Epidermal melanocyte (primary cell): ENCODE measurements at regions not wholly inside any gene's neighbourhood (a gene's known extent, or its start where the extent isn't known, plus 50 kb on each side); places are given as distances from the start of the nearest gene placed in this dataset.

Experiments
- DNase-seq: peaks from one replicate; pipeline ENCODE4 v3.0.0; 2011; ENCODE audit warnings: low spot score; ENCODE audit not compliant: insufficient read length

DNA sequence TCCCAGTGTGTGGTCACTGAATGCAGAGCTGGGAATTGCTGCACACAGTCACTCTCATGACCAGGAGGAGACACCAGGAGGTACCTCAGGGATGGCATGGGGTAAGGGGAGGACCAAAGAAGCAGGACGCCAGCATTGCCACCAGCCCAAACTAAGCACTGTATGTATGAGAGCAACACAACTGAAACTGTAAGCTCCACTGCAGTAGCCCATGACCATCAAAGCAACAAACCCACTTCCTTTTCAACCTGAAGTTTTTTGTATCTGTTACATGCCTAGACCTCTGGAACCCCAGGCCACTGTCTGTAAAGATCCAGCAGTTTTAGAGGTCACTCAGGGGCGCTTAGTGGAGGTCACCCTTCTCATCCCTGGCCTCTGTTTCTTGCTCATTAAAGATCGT lies 164.3 kb downstream of the SETD4 start:
- no peak for DNase-seq

GRCh38 chr21:35895598-35895997 lies 164.7 kb downstream of the SETD4 start:
- no peak for DNase-seq

DNA sequence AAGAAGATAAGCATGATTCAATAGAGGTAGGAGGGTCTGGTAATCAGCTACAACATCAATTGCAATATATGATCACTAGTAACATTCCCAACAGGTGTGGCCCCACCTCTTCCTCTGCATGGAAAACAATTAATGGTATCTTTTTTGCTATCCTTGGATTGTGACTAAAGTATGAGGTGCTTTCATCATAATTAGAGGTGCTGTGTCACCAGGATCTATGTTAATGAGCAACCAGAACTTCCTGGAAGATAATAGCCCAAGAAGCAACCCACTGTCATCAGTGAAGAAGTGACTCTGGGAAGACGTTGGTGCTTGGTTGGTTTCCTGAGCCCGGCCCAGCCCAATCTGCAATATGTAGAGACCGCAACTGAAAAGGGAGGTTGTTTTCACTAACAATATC lies 167.2 kb downstream of the SETD4 start:
- no peak for DNase-seq

GRCh38 chr21:35886887-35887286 lies 173.4 kb downstream of the SETD4 start:
- DNase-seq = no peak

GRCh38 chr21:35885942-35886541 lies 174.3 kb downstream of the SETD4 start:
- DNase-seq = no peak

DNA sequence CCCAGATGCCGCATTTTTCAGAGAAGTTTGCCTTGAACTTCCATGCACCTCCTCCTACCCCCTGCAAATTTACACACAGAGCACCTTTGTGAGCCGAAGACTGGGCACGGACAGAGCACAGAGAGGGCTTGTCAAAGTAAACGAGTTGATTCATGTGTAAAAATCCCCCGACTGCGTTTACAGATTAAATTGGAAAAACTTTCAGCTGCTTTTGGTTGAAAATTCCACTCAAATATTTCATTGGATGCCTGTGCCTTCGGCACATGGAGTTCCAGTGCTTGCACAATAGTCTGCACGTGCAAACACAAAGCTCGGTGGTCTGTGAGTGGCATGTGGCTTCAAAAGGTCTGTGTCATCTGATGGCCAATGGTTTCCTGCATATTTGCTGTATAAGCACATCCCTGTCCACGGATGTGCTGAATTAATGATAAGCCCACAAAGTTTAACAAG lies 177.5 kb downstream of the SETD4 start:
- peak; percentile 36 for DNase-seq

- DNase-seq = no peak
Observed at GRCh38 chr21:35873441-35873840, 186.9 kb downstream of the SETD4 start.

GRCh38 chr21:35871906-35872305 lies 188.4 kb downstream of the SETD4 start:
- no peak for DNase-seq

DNA sequence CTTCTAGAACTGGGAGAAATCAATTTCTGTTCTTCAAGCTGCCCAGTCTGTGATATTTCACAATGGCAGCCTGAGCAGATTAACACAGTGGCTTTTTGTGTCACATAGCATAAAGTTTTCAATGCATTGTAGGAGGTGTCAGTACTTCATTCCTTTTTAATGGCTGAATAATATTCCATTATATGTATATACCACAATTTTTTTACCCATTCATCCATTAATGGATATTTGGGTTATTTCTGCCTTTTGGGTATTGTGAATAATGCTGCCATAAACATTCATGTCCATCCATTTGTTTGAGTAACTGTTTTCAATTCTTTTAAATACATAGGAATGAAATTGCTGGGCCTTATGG lies 191.5 kb downstream of the SETD4 start:
- no peak for DNase-seq

GRCh38 chr21:35868005-35868868 lies 192.1 kb downstream of the SETD4 start:
- DNase-seq = no peak

DNA sequence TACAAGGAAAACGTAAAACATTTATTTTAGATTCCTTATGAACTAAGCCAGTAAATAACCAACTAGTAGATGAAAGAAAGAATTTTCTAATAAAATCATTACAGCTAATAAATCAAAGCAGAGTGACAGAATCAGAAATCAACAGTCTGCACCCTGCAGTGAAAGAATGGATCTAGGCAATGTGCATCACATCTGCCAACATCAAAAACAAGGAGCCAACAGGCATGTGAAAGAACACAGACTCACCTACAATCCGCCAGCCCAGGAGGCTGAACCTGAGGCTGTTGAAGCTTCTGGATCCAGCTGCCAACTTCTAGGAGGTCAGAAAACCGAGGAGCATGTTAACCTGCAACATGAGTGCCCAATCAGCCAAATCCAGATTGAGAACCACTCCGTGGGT lies 196.3 kb downstream of the SETD4 start:
- DNase-seq = no peak

DNA sequence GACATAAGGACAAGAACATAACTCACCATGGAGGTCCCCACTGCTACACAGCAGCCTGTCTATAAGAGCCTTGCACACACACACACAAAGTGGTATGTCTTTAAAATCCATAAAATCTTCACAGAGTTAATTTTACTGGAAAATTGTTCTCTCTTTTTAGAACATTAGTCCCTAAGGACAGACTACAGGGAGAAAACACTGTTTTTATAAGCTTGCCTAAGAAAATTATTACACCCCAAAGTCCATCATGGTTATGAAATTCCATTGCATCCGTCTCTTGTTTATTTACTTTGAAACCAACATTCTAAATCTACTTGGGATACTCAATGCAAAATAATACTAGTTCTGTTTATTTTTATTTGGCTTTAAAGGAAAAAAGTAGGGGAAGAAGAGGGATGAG lies 197.4 kb downstream of the SETD4 start:
- no peak for DNase-seq

GRCh38 chr21:35861661-35862060 lies 198.7 kb downstream of the SETD4 start:
- no peak for DNase-seq

GRCh38 chr21:35860189-35860869 lies 200.0 kb downstream of the SETD4 start:
- no peak for DNase-seq

DNA sequence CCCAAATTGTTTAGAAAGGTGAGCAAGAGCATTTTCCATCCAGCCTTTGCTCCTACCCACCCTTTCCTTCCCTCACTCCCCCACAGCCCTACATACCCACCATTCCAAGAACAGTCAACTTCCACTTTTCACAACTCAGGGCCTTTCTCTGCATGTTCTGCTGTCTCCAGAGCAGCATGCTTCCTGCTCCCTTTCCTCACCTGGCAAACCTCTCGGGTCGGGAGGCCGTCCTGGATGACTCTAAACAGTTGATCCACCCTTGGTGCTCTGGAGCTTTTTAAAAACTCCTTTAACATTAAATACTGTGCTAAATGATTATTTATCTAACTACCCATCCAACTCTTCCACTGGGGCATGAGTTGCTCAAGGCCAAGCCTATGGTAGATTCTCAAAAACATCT lies 200.6 kb downstream of the SETD4 start:
- DNase-seq = no peak

- no peak for DNase-seq
Observed at GRCh38 chr21:35857095-35857494, 203.2 kb downstream of the SETD4 start.

DNA sequence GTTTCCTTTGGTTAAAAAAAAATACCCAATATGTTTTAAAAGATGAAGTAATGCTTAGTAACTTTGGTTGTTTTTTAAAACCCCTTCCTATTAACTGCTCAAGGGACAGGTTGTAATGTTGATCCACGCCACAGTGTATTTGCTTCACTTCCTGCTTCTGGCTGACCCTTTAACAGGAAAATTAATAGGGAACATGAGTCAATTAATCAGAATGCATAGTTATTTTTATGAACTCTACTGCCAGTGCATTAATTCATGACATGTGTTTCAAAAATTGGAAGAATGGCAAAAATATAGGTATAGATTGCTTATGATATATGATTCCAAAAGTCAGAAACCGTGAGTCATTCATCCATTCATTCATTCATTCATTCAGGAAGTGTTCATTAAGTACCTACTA lies 204.8 kb downstream of the SETD4 start:
- DNase-seq = no peak

GRCh38 chr21:35854281-35854680 lies 206.0 kb downstream of the SETD4 start:
- DNase-seq = no peak

- no peak for DNase-seq
Observed at GRCh38 chr21:35853321-35854239, 206.7 kb downstream of the SETD4 start.

- DNase-seq = no peak
Observed at GRCh38 chr21:35852820-35853219, 207.5 kb downstream of the SETD4 start.

- DNase-seq = no peak
Observed at GRCh38 chr21:35850542-35851103, 209.7 kb downstream of the SETD4 start.
